ENCODE measurements at regions not wholly inside any gene's neighbourhood (a gene's known extent, or its start where the extent isn't known, plus 50 kb on each side); places are given as distances from the start of the nearest gene placed in this dataset.

GRCh38 chr1:81388435-81388834 lies 412.3 kb upstream of the ADGRL2 start:
- no peak for TF ChIP-seq CTCF (IDR thresholded peaks at IDR 0.05; ENCODE audit: low read depth, low read length, missing input control)
- no peak for TF ChIP-seq JUND (IDR thresholded peaks at IDR 0.05)
- no peak for TF ChIP-seq MAX (IDR thresholded peaks at IDR 0.05)
- no peak for TF ChIP-seq SP1 (IDR thresholded peaks at IDR 0.05)
- no peak for TF ChIP-seq NR2F2 (IDR thresholded peaks at IDR 0.05)
- TF ChIP-seq ATF3 (IDR thresholded peaks at IDR 0.05) = no peak
- TF ChIP-seq RAD21 (IDR thresholded peaks at IDR 0.05) = no peak
- TF ChIP-seq TAF1 (conservative IDR thresholded peaks at IDR 0.05) = no peak
- TF ChIP-seq REST (IDR thresholded peaks at IDR 0.05) = no peak
- no peak for TF ChIP-seq YY1 (IDR thresholded peaks at IDR 0.05)
- no peak for TF ChIP-seq FOXA1 (IDR thresholded peaks at IDR 0.05)
- no peak for TF ChIP-seq GABPA (IDR thresholded peaks at IDR 0.05 in 1 of 2, conservative IDR thresholded peaks at IDR 0.05 in 1 of 2)
- no peak for TF ChIP-seq HNF4A (conservative IDR thresholded peaks at IDR 0.05)

All from liver (tissue), 3 donors.